ENCODE measurements at regions not wholly inside any gene's neighbourhood (a gene's known extent, or its start where the extent isn't known, plus 50 kb on each side); places are given as distances from the start of the nearest gene placed in this dataset.
A peak's percentile ranks its signal among the peaks of the same experiment; 100 is the strongest.

DNA sequence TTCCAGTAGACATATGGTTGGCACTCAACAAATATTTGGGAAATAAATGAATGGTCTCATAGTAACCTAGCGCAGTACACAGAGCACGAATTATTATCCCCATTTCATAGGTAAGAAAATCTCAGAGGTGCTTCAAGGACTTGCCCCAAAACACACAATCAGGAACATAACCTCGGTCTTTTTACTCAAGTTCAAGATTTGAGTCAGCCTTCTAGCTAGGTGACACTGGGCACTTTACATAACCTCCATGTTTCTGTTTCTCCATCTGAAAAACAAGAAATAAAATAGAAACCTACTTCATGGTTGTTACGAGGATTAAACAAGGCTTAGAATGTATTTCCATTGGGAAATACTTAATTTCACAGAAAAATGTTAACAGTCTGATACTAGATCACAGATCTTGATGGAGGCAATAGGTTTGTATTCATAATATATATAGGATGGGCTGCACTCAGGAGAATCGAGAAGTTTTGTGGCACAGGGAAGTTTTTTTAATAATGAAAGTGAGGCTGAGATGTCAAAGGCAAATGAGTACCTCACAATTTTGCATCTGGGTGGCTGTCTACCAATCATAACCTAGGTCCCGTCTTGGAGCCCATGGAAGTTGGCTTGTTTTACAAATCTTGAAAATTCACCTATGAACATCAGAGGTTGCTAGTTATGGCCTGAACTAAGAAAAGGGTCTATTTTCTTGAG, 147.4 kb upstream of the ZC3H12C start:
- DNase-seq (no peak), ATAC-seq (peak; percentile 44)
- CTCF ChIA-PET = interaction anchor here (1.0 to 1.4 kb wide), 3 partner anchors 11 to 256 kb away, joined by 3 to 5 read pairs (median 3); no protein-coding TSS in a partner anchor
- Mint-ChIP-seq H3K4me1 (ENCODE audit: low read depth) (peaks cover 12% of the 10 kb centered on the region), H3K4me3 (no peak overlapping the region), H3K9me3 (ENCODE audit: insufficient read depth) (no peaks in the 10 kb centered on the region), H3K36me3 (ENCODE audit: low read depth) (no peaks in the 10 kb centered on the region), H3K27me3 (ENCODE audit: low read depth) (peaks cover 13% of the 10 kb centered on the region), H3K27ac (no peak overlapping the region)
- POLR2A ChIA-PET = no interaction called here

DNA sequence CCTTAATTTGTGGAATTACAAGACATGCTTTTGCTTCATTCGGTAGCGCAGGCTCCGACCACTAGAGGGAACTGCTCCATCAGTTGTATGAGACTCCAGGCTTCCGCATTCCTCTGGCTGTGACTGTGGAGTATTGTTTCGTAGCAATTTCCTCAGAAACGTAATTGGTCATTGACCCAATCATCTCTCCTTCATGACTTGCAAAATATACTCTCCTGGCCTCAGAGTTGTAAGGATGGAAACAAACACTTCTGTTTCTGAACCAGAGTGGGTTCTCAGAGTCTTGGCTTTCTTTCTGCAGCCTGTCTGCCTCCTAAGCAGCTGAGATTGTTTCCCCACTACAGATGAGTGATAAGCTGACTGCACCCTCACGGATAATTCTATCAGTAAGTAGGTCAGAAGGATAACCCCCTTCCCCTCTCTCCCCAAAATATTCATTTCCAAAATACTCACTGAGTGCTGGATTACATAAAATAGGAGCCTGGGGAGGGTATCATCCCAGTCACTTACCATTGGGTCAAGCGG, 146.8 kb upstream of the ZC3H12C start:
- ChIA-PET CTCF (interaction anchor here (0.7 to 1.4 kb wide), 11 partner anchors 10 to 255 kb away, joined by 3 to 5 read pairs (median 4); no protein-coding TSS in a partner anchor), POLR2A (no interaction called here)
- ATAC-seq (peak; percentile 94), DNase-seq (peak; percentile 80)
- H3K9me3 Mint-ChIP-seq (ENCODE audit: insufficient read depth) = no peaks in the 10 kb centered on the region
- peaks cover 12% of the 10 kb centered on the region for H3K4me1 Mint-ChIP-seq (ENCODE audit: low read depth)
- no peak overlapping the region for H3K27ac Mint-ChIP-seq
- no peaks in the 10 kb centered on the region for H3K36me3 Mint-ChIP-seq (ENCODE audit: low read depth)
- H3K27me3 Mint-ChIP-seq (ENCODE audit: low read depth) = peaks cover 9% of the 10 kb centered on the region
- peak overlapping the region; percentile 42 for H3K4me3 Mint-ChIP-seq

DNA sequence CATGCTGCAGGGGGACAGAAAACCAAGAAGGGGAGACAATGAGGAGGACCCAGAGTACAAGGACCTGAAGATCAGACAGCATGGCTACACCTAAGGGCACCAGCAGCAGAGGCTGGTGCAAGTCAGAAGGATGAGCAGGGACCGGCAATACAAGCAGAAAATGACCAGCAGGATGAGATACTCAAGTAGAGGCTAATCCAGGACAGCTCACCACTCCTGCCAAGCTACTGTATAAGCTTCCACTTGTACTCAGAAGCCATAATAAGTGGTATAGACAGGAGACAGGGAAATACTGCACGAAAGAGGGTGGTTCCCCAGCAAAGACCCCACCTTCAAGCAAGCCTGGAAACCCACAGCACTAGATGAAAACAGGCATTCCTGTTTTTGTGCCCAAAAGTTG, 138.7 kb upstream of the ZC3H12C start:
- no peaks in the 10 kb centered on the region for H3K36me3 Mint-ChIP-seq (ENCODE audit: low read depth)
- no peak for DNase-seq
- no peak overlapping the region for H3K4me3 Mint-ChIP-seq

DNA sequence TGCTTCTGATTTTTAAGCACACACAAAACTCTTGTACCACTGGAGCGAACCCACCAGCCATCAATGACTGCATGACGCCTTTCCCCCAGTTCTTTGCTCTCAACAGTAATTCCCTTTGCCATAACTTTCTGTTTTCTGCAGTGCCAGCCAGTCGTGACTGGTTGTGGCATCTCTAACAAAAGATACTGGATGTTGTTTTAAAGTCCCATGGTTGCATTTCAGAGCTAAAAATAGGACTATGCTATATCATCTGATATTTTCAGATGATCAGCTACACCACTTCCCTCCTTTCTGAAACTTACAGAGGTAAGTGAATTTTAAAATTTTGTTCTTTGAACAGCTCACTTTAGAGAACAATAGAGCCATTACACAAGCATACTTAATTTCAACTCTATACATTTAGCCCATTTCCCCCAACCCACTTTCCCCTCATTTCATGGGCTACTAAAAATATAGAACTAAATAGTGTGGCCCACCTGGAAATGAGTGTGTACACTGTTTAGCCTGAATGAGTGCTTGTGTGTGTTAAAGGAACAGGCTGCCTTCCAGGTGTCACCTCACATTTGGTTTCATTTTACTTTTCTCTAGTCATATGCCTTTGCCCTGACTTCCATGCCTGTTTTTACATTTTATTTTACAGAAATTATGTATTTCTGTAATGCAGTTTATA, 136.9 kb upstream of the ZC3H12C start:
- H3K27me3 Mint-ChIP-seq (ENCODE audit: low read depth) = peaks cover 17% of the 10 kb centered on the region
- no peaks in the 10 kb centered on the region for H3K36me3 Mint-ChIP-seq (ENCODE audit: low read depth)
- peak overlapping the region; percentile 62 for H3K27ac Mint-ChIP-seq
- H3K4me3 Mint-ChIP-seq = peak overlapping the region; percentile 13
- peaks cover 25% of the 10 kb centered on the region for H3K4me1 Mint-ChIP-seq (ENCODE audit: low read depth)
- DNase-seq (no peak), ATAC-seq (peak; percentile 63)
- ChIA-PET POLR2A (interaction anchor here (0.9 kb wide), 1 partner anchor 15 kb away, joined by 4 read pairs; no protein-coding TSS in a partner anchor), CTCF (interaction anchor here (0.8 to 1.5 kb wide), 4 partner anchors 10 to 137 kb away, joined by 3 to 8 read pairs (median 4); partner anchors contain the start of gene ZC3H12C)
- no peaks in the 10 kb centered on the region for H3K9me3 Mint-ChIP-seq (ENCODE audit: insufficient read depth)

More for the DNA sequence above, 138.7 kb upstream of the ZC3H12C start:
- ChIA-PET POLR2A (interaction anchor here (0.6 kb wide), 1 partner anchor 1174 kb away, joined by 3 read pairs; no protein-coding TSS in a partner anchor), CTCF (interaction anchor here (0.6 to 0.9 kb wide), 2 partner anchors 14 to 16 kb away, joined by 3 read pairs; no protein-coding TSS in a partner anchor)
- H3K9me3 Mint-ChIP-seq (ENCODE audit: insufficient read depth) = no peaks in the 10 kb centered on the region
- peak overlapping the region; percentile 37 for H3K27ac Mint-ChIP-seq
- peaks cover 11% of the 10 kb centered on the region for H3K27me3 Mint-ChIP-seq (ENCODE audit: low read depth)
- peaks cover 25% of the 10 kb centered on the region for H3K4me1 Mint-ChIP-seq (ENCODE audit: low read depth)
- ATAC-seq = no peak

DNA sequence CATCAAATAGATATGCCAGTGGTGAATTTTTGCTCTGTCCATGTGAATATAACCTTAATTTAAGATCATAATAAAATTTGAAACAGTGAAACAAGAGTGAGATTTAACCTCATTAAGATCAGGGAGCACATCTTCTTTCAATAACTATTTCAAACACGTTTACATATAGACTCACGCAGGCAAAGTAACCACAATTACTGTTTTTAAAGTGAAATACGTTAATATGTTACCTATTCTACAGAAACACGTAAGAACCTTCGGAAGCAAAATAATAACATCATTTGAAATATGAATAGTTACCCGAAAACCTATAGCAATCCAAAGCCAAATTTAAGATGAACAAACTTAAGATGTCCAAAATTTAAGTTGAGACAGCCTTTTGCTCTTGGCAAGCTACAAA, 136.2 kb upstream of the ZC3H12C start:
- ATAC-seq (no peak), DNase-seq (no peak)
- Mint-ChIP-seq H3K4me1 (ENCODE audit: low read depth) (peaks cover 25% of the 10 kb centered on the region), H3K4me3 (no peak overlapping the region), H3K36me3 (ENCODE audit: low read depth) (no peaks in the 10 kb centered on the region), H3K27me3 (ENCODE audit: low read depth) (peaks cover 17% of the 10 kb centered on the region), H3K27ac (no peak overlapping the region), H3K9me3 (ENCODE audit: insufficient read depth) (no peaks in the 10 kb centered on the region)
- ChIA-PET POLR2A (no interaction called here), CTCF (interaction anchor here (1.4 to 1.5 kb wide), 2 partner anchors 11 to 12 kb away, joined by 3 to 5 read pairs; no protein-coding TSS in a partner anchor)

DNA sequence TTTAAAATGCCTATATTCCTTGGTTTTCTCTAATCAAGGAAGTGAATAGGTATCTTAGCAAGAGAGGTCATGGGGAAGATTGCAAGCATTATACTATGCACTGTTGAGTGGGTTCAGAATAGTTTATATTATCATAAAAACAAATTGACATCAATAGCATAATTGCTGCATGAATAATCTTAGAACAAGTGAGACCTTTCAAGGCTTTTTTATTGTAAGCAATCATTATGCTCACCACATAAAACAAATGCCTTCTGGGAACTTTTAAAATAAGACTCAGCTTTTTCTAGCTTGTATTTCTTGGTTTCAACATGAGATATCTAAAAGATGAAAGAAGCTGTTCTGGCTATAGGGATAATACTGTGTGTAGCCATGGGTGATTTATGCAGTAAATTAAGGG, 135.6 kb upstream of the ZC3H12C start:
- CTCF ChIA-PET = interaction anchor here (1.4 kb wide), 1 partner anchor 13 kb away, joined by 3 read pairs; no protein-coding TSS in a partner anchor
- H3K4me1 Mint-ChIP-seq (ENCODE audit: low read depth) = peaks cover 25% of the 10 kb centered on the region
- peaks cover 14% of the 10 kb centered on the region for H3K27me3 Mint-ChIP-seq (ENCODE audit: low read depth)
- no peaks in the 10 kb centered on the region for H3K36me3 Mint-ChIP-seq (ENCODE audit: low read depth)
- POLR2A ChIA-PET = no interaction called here
- DNase-seq (no peak), ATAC-seq (no peak)
- no peaks in the 10 kb centered on the region for H3K9me3 Mint-ChIP-seq (ENCODE audit: insufficient read depth)
- H3K27ac Mint-ChIP-seq = no peak overlapping the region
- H3K4me3 Mint-ChIP-seq = no peak overlapping the region

DNA sequence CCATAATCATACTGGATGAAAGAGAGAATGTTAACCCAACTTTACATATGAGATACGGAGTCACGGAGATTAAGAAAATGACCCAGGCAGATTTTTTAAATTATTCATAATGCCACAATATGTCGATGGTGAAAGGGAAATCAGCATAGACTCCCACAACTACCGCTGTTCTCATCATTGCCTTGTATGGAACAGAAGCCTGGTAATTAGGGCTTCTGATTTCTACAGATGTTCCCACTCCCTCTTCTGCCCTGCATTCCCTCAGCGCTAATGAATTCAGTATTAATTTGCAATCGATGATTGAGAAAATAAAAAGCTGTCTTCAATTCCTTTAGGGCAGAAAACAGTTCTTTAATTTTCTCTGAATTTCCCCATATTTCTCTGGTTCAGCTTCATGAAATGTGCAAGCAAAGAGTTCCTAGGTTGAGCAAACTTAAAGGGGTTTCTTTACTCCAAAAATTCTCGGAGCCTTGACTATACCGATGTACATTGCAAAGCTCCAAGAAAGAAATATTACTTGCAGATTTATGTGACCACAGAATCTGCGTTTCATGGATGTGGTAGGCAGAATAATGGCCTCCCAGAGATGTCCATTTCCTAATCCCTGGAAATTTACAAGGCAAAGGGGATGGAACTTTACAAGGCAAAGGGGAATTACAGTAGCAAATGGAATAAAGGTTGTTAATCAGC, 134.9 kb upstream of the ZC3H12C start:
- peaks cover 12% of the 10 kb centered on the region for H3K27me3 Mint-ChIP-seq (ENCODE audit: low read depth)
- H3K4me3 Mint-ChIP-seq = no peak overlapping the region
- ATAC-seq (no peak), DNase-seq (no peak)
- ChIA-PET CTCF (interaction anchor here (1.4 kb wide), 1 partner anchor 14 kb away, joined by 3 read pairs; no protein-coding TSS in a partner anchor), POLR2A (no interaction called here)
- H3K36me3 Mint-ChIP-seq (ENCODE audit: low read depth) = no peaks in the 10 kb centered on the region
- H3K4me1 Mint-ChIP-seq (ENCODE audit: low read depth) = peaks cover 25% of the 10 kb centered on the region
- H3K9me3 Mint-ChIP-seq (ENCODE audit: insufficient read depth) = no peaks in the 10 kb centered on the region
- H3K27ac Mint-ChIP-seq = no peak overlapping the region

DNA sequence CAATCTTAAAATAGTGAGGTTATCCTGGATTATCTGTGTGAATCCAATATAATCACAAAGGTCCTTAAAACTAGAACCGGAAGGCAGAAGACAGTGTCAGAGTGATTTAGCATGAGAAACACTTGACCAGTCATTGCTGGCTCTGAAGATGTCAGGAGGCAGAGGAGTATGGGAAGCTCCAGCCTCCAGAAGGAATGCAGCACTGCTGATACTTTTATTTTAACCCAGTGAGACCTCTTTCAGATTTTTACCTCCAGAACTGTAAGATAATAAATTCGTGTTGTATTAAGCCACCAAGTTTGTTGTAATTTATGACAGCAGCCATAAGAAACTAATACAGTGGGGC, 134.4 kb upstream of the ZC3H12C start:
- H3K27ac Mint-ChIP-seq = no peak overlapping the region
- no peak for ATAC-seq
- CTCF ChIA-PET = no interaction called here
- H3K4me1 Mint-ChIP-seq (ENCODE audit: low read depth) = peaks cover 25% of the 10 kb centered on the region
- no peak for DNase-seq
- no peaks in the 10 kb centered on the region for H3K9me3 Mint-ChIP-seq (ENCODE audit: insufficient read depth)
- POLR2A ChIA-PET = no interaction called here
- no peak overlapping the region for H3K4me3 Mint-ChIP-seq
- H3K36me3 Mint-ChIP-seq (ENCODE audit: low read depth) = no peaks in the 10 kb centered on the region
- H3K27me3 Mint-ChIP-seq (ENCODE audit: low read depth) = peaks cover 11% of the 10 kb centered on the region

DNA sequence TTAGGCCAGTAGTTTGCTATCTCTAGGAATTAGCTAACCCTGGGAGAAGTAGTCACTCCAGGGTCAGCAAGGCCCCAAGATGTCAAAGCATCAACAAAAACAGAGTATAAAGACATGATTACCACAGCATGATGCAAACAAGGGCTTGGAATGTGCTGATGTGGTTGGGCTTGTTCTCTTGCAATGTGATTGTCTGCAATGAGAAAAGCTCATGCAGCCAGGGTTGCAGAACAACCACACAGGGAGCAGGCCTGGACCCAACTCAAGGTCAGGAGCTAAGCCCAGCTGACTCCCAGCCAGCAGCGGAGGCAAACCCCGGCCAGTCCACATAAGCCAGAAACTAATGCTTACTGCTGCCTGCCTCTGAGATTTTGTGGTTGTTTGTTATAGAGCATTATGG, 132.4 kb upstream of the ZC3H12C start:
- ChIA-PET POLR2A (no interaction called here), CTCF (interaction anchor here (1.1 kb wide), 1 partner anchor 9 kb away, joined by 3 read pairs; no protein-coding TSS in a partner anchor)
- Mint-ChIP-seq H3K4me1 (ENCODE audit: low read depth) (peaks cover 13% of the 10 kb centered on the region), H3K9me3 (ENCODE audit: insufficient read depth) (no peaks in the 10 kb centered on the region), H3K36me3 (ENCODE audit: low read depth) (no peaks in the 10 kb centered on the region), H3K4me3 (no peak overlapping the region), H3K27me3 (ENCODE audit: low read depth) (peaks cover 6% of the 10 kb centered on the region), H3K27ac (no peak overlapping the region)
- DNase-seq = no peak
- ATAC-seq = no peak

DNA sequence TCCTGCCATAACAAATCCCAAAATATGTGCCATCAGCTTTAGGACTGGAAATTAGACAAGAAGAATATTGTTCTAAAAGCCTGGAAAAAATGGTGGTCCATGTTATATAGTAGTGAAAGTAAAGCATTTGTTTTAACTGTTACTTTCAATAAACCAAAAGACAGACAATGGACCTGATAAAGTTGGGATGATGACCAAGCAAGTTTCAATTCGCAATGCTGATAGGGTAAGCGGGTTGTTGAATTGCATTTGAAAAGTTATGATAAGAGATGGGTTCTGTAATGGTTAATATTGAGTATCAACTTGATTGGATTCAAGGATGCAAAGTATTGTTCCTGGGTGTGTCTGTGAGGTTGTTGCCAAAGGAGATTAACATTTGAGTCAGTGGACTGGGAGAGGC, 131.9 kb upstream of the ZC3H12C start:
- no peak for DNase-seq
- no peaks in the 10 kb centered on the region for H3K36me3 Mint-ChIP-seq (ENCODE audit: low read depth)
- H3K9me3 Mint-ChIP-seq (ENCODE audit: insufficient read depth) = no peaks in the 10 kb centered on the region
- peaks cover 6% of the 10 kb centered on the region for H3K27me3 Mint-ChIP-seq (ENCODE audit: low read depth)
- H3K4me1 Mint-ChIP-seq (ENCODE audit: low read depth) = peaks cover 13% of the 10 kb centered on the region
- ChIA-PET CTCF (interaction anchor here (1.1 kb wide), 1 partner anchor 8 kb away, joined by 3 read pairs; no protein-coding TSS in a partner anchor), POLR2A (no interaction called here)
- ATAC-seq = no peak
- no peak overlapping the region for H3K4me3 Mint-ChIP-seq
- no peak overlapping the region for H3K27ac Mint-ChIP-seq

DNA sequence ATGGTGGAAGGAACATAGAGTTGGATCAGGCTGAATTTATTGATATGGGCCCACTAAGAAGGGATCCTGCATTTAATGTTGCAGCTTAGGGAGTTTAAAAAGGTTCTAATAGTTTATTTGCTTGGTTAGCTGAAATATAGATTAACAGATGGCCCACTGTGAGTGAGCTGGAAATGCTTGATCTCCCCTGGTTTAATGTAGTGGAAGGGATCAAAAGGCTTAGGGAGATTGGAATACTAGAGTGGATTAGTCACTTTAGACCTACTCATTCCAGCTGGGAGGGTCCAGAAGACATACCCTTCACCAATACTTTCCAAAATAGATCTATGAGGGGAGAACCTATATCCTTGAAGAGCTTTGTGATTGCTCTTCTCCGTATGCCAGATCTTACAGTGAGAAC, 130.1 kb upstream of the ZC3H12C start:
- ChIA-PET CTCF (interaction anchor here (1.3 kb wide), 1 partner anchor 16 kb away, joined by 3 read pairs; no protein-coding TSS in a partner anchor), POLR2A (no interaction called here)
- DNase-seq (no peak), ATAC-seq (no peak)
- H3K9me3 Mint-ChIP-seq (ENCODE audit: insufficient read depth) = no peaks in the 10 kb centered on the region
- H3K4me1 Mint-ChIP-seq (ENCODE audit: low read depth) = peaks cover 7% of the 10 kb centered on the region
- H3K4me3 Mint-ChIP-seq = no peak overlapping the region
- H3K27me3 Mint-ChIP-seq (ENCODE audit: low read depth) = peaks cover 6% of the 10 kb centered on the region
- H3K27ac Mint-ChIP-seq = no peak overlapping the region
- no peaks in the 10 kb centered on the region for H3K36me3 Mint-ChIP-seq (ENCODE audit: low read depth)

Measured in activated CD8-positive, alpha-beta T cell treated with anti-CD3 and anti-CD28 coated beads, Interleukin-2, amount 10 ng/mL, durations not matched to agents 7 days and 5 days (primary cell).